Uterus (tissue), 3 donors: ENCODE measurements at regions not wholly inside any gene's neighbourhood (a gene's known extent, or its start where the extent isn't known, plus 50 kb on each side); places are given as distances from the start of the nearest gene placed in this dataset.

ENCODE experiments used
- DNase-seq, 2 donors: peaks; one replicate each; pipeline ENCODE4 v3.0.0-alpha.2; 2019 to 2020
- H3K27ac ChIP-seq, 2 donors: fragments of 200-600 bp; sonication (generic); 1 replicate in 1 of 2; 2 replicates in 1 of 2; pipeline ENCODE4 v1.5.1; 2016 to 2018
- H3K27me3 ChIP-seq, 2 donors: fragments of 200-600 bp; sonication (generic); one replicate each; pipeline ENCODE4 v1.5.1; 2018 to 2019; ENCODE audit warnings: control low read depth in 1 of 2
- H3K36me3 ChIP-seq, 2 donors: fragments of 200-600 bp; sonication (generic); one replicate each; pipeline ENCODE4 v1.5.1; 2019; ENCODE audit warnings: control low read depth in 1 of 2
- H3K4me1 ChIP-seq, 2 donors: fragments of 200-600 bp; sonication (generic); one replicate each; pipeline ENCODE4 v1.5.1; 2018 to 2019; ENCODE audit warnings: control low read depth in 1 of 2
- H3K4me3 ChIP-seq, 2 donors: fragments of 200-600 bp; sonication (generic); 1 replicate in 1 of 2; 2 replicates in 1 of 2; pipeline ENCODE4 v1.5.1; 2018 to 2019; ENCODE audit warnings: mild to moderate bottlenecking in 1 of 2
- H3K9me3 ChIP-seq, 2 donors: fragments of 200-600 bp; sonication (generic); one replicate each; pipeline ENCODE4 v1.5.1; 2019; ENCODE audit warnings: control low read depth in 1 of 2
- POLR2A ChIP-seq, 2 donors: fragments of 450-650 bp; IDR thresholded peaks; one replicate each; pipeline ENCODE4 v1.6.1; 2016; ENCODE audit warnings: antibody characterized with exemption in 2 of 2, mild to moderate bottlenecking in 1 of 2, moderate library complexity in 1 of 2
- intact Hi-C: fragments of 100-400 bp; cut with DNase I; formaldehyde crosslinking; loops from one replicate; pipeline ENCODE4 v1.15.1; 2023; ENCODE audit warnings: low total_unique reads
- TF ChIP-seq, protein P1 (sequence below), 4 experiments: fragments of 200-600 bp in 2 of 4; fragments of 450-650 bp in 2 of 4; sonication (generic) in 2 of 4; IDR thresholded peaks; one replicate each; pipeline ENCODE4 v1.5.1; 2016 to 2019; ENCODE audit warnings: antibody characterized with exemption in 4 of 4, mild to moderate bottlenecking in 2 of 4, moderate library complexity in 1 of 4
- donor health status: DM: yes; HTN: yes; CAD: no.

DNA sequence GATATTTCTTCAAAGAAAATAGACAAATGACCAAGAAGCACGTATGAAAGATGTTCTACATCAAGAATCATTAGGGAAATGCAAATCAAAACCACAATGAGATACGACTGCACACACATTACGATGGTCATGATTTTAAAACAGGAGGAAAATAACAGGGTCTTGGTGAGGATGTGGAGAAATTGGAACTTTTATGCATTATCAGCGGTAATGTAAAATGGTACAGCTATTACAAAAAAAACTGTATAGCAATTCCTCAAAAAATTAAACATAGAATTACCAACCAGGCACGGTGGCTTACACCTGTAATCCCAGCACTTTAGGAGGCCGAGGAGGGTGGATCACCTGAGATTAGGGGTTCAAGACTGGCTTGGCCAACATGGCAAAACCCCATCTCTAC lies 178.8 kb upstream of the NEBL start:
- no peak for DNase-seq
- Histone ChIP-seq H3K36me3 (no peaks in the 10 kb centered on the region), H3K4me1 (no peaks in the 10 kb centered on the region), H3K4me3 (no peak overlapping the region), H3K27me3 (no peaks in the 10 kb centered on the region), H3K27ac (no peak overlapping the region), H3K9me3 (no peaks in the 10 kb centered on the region)
- intact Hi-C loops, result no loop called here
- no peak for TF ChIP-seq POLR2A (IDR thresholded peaks at IDR 0.05)
- TF ChIP-seq, protein P1, sequence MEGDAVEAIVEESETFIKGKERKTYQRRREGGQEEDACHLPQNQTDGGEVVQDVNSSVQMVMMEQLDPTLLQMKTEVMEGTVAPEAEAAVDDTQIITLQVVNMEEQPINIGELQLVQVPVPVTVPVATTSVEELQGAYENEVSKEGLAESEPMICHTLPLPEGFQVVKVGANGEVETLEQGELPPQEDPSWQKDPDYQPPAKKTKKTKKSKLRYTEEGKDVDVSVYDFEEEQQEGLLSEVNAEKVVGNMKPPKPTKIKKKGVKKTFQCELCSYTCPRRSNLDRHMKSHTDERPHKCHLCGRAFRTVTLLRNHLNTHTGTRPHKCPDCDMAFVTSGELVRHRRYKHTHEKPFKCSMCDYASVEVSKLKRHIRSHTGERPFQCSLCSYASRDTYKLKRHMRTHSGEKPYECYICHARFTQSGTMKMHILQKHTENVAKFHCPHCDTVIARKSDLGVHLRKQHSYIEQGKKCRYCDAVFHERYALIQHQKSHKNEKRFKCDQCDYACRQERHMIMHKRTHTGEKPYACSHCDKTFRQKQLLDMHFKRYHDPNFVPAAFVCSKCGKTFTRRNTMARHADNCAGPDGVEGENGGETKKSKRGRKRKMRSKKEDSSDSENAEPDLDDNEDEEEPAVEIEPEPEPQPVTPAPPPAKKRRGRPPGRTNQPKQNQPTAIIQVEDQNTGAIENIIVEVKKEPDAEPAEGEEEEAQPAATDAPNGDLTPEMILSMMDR (IDR thresholded peaks at IDR 0.05), result no peak

DNA sequence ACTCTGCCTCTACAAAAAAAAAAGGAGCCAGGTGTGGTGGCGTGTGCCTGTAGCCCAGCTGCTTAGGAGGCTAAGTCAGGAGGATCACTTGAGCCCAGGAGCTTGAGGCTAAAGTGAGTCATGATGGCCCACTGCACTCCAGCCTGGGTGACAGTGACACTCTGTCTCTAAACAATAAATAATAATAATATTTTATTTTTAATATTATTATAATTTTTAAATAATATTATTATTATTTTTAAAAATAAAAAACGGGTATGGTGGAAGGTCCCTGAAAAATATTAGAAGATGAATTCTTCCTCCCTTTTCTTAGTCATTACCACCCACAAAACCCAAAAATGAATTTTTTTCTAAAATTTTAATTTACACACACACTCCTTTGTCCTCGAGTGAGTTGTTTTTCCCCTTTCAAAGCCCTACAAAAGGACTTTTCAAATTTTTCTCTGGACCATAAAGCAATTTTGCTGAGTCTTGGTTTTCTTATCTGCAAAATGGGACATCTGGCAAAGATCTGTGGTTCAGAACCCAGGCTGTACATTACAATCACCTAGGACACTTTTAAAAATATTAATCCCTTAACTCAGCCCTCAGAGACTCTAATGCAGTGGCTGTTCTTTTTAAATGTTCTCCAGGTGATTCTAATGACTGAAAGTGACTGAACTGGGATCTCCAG lies 174.0 kb upstream of the NEBL start:
- DNase-seq, result no peak
- TF ChIP-seq, protein P1 (IDR thresholded peaks at IDR 0.05), result no peak
- no peak for TF ChIP-seq POLR2A (IDR thresholded peaks at IDR 0.05)
- no peaks in the 10 kb centered on the region for H3K4me1 ChIP-seq
- no peaks in the 10 kb centered on the region for H3K9me3 ChIP-seq
- no peaks in the 10 kb centered on the region for H3K36me3 ChIP-seq
- no peak overlapping the region for H3K4me3 ChIP-seq
- no peaks in the 10 kb centered on the region for H3K27me3 ChIP-seq
- intact Hi-C loops, result no loop called here
- H3K27ac ChIP-seq, result no peak overlapping the region

GRCh38 chr10:21069929-21070700 lies 173.0 kb upstream of the NEBL start:
- H3K9me3 ChIP-seq, result no peaks in the 10 kb centered on the region
- no peaks in the 10 kb centered on the region for H3K27me3 ChIP-seq
- no peak overlapping the region for H3K4me3 ChIP-seq
- no peak for TF ChIP-seq POLR2A (IDR thresholded peaks at IDR 0.05)
- TF ChIP-seq, protein P1 (IDR thresholded peaks at IDR 0.05), result no peak
- no peaks in the 10 kb centered on the region for H3K36me3 ChIP-seq
- no peaks in the 10 kb centered on the region for H3K4me1 ChIP-seq
- no peak for DNase-seq
- no peak overlapping the region for H3K27ac ChIP-seq
- intact Hi-C loops, result no loop called here

DNA sequence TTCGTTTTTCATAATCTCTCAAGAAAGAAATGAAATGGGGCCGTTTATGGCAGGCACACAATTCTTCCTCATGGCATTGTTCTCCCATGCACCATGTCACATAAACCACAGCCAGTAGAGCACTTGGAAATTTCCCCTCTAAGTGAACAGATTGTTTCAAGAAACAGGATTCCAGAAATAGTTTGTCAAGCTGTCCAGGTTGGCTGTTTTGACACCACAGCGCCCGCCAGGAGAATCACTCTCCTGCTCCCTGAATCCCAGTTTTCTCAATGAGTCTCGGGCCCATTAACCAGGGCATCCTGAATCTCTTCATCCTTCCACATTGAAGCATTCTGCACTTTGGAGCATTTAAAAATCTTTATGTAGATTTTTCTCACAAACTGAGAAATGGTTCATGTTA lies 172.2 kb upstream of the NEBL start:
- Histone ChIP-seq H3K4me3 (no peak overlapping the region), H3K36me3 (no peaks in the 10 kb centered on the region), H3K27ac (no peak overlapping the region), H3K4me1 (no peaks in the 10 kb centered on the region), H3K9me3 (no peaks in the 10 kb centered on the region), H3K27me3 (no peaks in the 10 kb centered on the region)
- TF ChIP-seq, protein P1 (IDR thresholded peaks at IDR 0.05), result no peak
- TF ChIP-seq POLR2A (IDR thresholded peaks at IDR 0.05), result no peak
- intact Hi-C loops, result no loop called here
- DNase-seq, result no peak

GRCh38 chr10:21068026-21068656 lies 171.0 kb upstream of the NEBL start:
- no peaks in the 10 kb centered on the region for H3K27me3 ChIP-seq
- H3K27ac ChIP-seq, result no peak overlapping the region
- no peaks in the 10 kb centered on the region for H3K36me3 ChIP-seq
- TF ChIP-seq POLR2A (IDR thresholded peaks at IDR 0.05), result no peak
- TF ChIP-seq, protein P1 (IDR thresholded peaks at IDR 0.05), result no peak
- H3K4me1 ChIP-seq, result no peaks in the 10 kb centered on the region
- no peak for DNase-seq
- H3K4me3 ChIP-seq, result no peak overlapping the region
- intact Hi-C loops, result no loop called here
- H3K9me3 ChIP-seq, result no peaks in the 10 kb centered on the region
